ENCODE measurements at regions not wholly inside any gene's neighbourhood (a gene's known extent, or its start where the extent isn't known, plus 50 kb on each side); places are given as distances from the start of the nearest gene placed in this dataset.

DNA sequence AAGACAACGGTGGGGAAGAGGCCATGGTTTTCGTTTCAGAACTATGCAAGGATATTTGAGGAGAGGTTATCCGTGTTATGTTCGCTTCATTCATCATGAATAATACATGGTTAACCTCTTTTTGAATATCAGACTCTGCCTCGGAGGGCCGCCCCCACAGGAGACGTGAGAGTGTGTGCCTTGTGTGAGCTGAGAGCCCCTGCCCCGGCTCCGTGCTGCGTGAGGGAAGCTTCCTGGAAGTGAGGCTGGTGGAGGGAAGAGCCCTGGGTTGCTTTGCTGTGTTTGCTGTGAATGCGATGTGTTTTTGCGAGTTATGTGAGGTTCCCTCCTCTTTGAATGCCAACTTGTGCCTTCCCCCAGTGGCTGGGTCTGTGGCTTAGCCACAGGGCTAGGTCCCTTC is 146.0 kb upstream of the RTL1 start:
- no peak for DNase-seq

DNA sequence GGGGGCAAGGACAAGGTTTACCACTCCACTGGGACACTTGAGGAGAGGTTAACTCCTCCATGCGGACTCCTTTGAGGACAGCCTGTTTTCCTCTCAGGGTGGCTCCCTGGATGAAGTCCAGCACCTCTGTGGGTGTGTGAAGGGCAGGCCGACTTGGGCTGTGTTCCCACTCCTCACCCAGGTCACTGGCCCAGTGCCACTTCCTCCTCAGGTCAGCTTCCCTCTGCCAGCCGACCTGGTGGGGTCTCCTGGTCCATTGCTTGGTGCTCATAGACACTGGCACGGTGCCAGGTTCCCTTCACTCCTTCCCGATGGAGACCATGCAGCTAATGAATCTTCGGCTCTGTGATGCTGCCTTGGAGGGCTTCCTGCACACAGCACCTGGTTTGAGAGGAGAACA is 146.4 kb upstream of the RTL1 start:
- no peak for DNase-seq

DNA sequence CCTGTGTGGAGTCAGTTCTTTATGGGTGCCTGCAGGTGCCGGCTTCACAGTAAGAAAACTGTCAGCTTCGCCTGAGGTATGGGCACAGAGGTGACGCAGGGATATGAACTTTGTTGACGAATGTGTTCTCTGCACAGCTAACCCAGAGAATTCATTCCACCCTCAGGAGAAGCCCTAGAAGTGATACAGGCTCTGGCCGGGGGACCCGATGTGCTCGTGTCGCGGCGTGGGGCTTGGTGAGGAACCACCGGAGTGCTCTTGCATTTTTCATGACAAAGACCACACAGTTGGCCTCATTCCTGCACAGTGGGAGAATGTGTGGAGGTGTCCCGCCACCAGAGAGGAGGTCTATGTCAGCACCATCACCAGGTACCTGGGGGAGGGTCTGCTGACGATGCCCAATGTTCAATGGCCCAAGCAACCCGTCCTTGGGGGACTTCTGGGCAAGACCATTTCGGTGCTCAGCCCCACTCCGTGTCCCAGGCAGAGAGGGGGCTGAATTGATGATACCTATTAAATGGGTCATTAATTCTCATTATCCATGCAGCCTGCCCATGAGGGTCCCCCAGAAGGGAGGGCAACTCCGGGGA is 147.5 kb upstream of the RTL1 start:
- DNase-seq = no peak

DNA sequence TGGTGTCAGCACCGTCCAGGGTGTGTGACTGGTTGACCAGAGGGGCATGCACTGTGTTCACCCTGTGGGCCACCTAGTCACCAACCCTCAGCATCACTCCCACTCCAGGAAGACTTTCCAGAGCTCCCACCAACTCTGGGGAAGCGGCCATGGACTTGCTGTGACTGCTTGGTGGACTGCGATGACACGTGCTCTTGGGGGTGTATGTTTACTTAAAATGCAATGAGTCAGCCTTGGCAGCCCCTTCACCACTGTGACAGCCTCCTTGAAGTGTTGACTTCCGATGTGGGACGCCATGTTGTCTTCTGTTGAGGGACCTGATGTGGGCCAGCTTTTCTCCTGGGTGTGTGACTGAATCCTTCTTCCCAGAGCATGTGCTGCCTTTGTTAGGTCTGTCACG is 151.1 kb upstream of the RTL1 start:
- DNase-seq = no peak

DNA sequence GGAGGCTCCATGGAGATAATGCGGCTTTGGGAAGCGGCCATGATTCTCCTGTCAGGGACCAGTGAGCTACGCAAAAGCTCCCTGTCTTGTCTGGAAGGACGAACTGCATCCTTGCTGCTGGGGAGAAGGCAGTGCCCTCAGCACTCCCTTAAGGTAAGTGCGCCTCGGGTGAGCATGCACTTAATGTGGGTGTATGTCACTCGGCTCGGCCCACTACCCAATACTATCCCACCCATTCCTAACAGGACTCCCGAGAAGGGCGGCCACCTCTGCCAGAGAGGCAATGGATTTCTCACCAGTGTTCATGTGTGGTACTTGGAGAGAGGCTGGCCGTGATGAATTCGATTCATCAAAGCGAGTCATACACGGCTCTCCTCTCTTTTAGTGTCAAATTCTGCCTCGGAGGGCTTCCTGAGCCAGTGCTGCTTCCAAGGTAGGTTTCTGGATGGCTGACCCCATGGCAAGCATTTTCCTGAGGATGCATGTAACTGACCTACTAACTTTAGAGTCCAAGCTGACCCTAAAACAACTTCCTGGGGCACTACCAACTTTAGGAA is 151.7 kb upstream of the RTL1 start:
- DNase-seq = no peak

DNA sequence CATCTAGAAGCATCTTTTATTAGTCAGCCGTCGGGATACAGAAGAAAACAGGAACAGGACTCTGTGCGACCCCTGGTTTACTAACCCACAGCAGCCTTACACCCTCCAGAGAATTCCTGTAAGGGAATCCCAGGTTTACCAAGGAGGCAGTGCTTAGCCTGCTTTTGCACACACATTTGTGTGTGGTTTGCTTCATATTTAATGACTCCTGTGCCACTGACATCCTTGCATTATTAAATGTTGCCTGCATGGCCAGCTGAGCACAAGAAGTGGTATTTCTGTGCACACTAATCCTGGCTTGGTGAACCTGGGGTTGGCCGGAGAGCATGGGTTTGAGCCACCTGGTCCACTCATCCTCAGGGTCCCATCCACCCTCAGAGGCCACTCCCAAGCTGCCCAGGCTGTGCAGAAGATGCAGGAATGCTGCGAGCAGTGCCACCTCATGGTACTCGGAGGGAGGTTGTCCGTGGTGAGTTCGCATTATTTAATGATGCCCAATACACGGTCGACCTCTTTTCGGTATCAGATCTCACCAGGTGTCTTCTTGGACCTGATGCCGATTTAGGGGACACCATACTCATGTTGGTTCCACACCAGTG is 152.4 kb upstream of the RTL1 start:
- DNase-seq = no peak

DNA sequence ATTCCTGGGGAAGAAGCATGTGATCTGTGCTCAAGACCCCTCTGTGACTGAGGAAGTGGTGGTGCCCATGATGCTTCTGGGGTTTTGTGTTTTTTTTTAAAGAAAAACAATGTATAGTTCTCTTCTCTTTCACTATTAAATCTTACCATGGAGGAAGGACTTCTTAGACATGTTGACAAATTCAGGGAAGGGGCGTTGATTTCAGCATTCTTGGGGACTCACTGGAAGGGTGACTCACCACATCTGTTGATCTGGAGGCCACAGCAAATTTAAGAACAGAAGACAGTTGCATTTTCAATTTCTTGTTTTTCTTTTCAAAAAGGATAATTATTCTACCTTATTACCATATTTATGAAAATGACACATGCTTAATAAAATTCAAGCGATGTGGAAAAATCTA is 152.9 kb upstream of the RTL1 start:
- DNase-seq = no peak

DNA sequence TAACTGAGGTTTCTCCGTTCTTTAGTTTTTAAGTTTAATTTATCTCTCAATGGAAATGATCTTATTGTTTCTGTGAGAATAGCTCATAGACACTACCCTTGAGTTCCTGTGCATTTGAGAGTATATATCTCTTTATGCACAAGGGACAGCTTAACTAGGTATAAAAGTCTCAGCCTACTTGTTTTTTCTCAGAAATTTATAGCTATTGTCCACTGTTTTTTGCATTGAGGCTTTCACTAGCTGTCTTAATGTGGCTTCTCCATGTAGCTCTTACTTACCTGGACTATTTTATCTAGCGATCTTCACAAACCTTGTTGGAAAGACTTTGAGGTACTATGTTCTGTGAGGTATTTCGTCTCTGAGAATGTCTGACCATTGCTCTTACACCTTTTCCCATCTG is 153.9 kb upstream of the RTL1 start:
- DNase-seq = no peak

DNA sequence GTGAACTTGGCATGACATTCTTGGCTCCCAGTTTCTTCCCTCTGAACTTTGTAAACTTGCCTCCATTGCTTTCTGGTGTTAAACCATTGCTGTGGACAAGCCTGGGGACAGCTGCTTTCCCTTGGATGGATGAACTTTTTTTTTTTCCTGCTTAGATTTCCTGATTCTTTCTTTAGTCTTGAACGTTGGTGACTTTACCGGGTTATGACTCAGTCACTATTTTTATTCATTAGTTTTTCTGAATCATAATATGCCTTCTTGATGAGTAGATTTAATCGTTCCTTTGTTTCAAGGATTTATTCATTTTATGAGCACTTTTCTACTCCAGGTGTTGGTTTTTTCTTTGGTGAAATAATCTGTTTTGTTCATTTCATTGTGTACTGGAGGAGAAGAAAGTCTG is 155.0 kb upstream of the RTL1 start:
- DNase-seq = no peak

DNA sequence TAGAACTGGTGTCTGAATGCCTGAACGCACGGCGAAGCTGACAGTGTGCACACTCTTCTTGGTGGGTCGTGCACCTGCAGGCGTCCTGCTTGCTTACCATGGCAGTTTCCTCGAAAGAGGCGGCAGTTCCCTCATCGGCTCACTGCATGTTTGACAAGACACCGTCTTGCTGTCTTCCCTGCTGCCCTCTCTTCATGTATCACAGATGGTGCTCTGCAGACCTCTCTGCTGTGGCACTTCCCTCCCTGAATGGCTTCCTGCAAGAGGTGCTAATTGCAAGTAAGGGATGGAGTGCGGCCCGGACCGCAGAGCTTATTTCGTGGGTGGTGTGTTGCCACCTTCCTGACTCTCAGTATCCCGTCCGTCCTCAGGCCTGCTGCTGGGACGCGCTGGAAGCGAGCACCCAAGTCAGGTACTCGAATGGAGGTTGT is 156.7 kb upstream of the RTL1 start:
- no peak for DNase-seq

DNA sequence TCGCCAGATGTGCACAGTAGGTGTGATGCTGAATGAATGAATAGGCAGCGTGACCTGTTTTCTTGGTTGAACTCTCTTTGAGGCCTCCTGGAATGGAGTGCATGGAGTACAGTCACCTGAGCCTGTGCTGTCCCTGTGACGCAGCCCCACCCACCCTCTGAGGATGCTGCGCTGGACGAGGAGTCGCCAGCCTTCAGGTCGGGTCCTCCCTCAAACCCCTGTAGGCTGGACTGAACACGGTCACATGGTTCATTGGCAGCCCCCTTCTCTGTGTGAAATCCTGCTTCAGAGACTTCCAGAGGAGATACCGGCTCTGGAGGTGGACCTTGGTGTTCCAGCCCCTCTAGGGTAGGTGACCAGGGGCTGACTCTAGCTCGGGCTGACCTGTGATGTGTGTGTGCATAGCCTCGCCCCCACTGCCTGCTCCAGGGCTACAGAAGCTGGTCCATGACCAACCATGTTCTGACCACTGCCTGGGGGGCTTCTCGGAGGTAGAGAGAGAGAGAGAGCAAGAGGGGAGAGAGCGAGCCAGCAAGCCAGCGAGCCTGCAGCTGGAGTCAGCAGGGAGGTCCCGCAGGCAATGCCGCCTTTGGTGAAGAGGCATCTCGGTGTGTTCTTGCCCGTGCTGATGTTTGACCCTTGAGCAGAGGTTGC is 158.0 kb upstream of the RTL1 start:
- DNase-seq = no peak

DNA sequence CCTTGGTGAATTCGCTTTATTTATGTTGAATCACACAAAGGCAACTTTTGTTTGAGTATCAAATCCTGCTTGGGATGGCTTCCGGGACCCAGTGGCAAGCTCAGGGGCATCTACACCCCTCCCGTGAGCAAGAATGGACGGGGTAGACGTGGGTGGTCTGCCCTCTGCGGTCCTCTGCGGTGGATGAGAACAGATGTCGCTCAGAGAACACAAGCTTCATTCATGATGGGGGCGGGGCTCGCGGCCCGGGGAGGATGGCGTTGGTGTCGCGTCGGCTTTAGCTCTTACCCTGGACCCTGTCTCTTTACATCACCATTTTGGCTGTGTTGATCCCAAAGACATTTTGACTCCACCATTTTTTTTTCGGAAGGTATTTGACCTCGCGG is 158.5 kb upstream of the RTL1 start:
- DNase-seq = no peak

DNA sequence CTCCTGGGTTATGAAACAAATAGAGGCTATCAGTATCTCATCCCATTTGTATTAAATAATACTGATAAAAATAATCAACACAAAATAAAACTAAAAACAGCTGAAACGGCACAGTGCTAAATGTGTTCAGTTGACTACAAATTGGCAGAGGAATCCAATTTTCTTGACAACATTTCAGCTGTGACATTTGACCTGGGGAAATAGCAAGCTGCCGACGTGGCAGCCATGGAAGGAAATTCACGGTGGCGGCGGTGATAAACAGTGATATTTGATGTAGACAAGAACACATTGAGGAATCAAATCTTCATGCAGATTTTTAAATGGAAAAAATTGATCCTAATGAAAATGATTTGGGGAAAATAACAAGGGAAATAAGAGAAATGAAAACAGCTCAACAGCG is 159.1 kb upstream of the RTL1 start:
- DNase-seq = no peak

DNA sequence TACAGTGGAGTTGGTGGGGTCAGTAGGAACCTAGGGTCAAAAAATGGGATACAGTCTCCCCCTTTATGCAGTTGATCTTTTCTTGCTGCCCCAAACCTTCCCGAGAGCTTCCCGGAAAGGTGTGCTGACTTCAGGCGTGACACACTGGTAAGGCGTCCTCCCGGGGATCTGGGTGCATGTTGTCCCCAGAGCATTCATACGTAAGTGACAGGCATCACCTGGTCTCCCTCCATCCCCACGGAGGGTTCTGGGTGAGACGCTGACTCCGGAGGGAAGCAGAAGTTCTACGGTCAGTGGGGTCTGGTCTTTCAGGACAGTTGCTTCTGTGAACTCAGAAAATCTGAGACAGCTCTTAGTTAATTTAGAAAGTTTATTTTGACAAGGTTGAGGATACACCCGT is 159.6 kb upstream of the RTL1 start:
- DNase-seq = no peak

DNA sequence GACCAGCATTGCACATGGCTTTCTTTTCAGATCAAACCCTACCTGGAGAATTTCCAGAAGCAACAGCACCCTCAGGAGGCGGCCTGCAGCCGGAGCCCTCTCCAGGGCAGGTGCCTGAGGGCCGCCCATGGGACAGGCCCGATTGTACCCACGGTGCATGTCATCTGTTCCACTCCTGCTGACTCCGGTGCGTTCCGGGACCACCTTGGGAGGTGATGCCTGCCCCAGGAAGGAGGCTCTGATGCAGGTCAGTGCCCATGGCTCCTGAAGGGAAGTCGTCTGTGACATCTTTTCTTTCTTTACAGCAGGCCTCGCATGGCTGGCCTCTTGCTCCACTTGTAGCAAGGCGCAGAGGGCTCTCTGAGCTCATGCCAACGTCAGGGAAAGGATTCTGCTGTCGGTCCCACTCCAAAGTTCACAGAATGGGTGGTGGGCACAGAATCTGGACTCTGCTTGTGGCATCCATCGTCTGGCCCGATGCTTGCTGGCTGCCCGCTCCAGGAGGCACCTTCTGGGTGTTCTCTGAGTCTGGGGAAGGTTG is 160.7 kb upstream of the RTL1 start:
- DNase-seq = no peak

DNA sequence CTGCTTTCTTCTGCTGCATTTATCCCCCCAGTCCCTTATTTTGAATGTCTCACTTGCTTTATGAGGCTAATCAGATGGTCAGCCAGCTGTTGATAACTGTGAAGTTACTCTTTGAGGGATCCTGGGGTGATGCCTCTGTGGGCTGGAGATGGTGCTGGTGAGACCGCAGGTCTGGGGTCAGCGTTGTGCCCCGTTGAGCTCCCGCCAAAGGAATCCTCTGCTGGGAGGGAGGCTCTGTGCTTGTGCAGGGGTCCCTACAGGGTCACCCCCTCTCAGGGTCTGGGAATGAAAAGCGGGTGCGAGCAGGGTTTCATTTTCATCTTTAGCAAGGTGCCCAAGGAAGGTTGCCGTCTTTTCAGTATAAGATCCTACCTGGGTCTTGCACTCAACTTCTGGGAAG is 161.2 kb upstream of the RTL1 start:
- DNase-seq = no peak

DNA sequence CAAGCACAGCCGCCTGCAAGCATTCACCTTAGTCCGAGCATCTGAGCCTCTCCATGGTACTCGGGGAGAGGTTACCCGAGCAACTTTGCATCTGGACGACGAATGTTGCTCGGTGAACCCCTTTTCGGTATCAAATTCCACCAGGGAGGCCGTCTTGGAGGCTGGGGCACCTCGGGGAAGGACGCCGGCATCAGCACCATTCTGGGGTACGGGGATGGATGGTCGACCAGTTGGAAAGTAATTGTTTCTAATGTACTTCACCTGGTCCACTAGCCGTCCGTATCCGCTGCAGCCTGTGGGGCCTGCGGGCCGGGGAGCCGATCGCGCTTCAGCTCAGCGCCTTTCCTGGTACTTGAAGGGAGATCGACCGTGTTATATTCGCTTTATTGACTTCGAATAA is 161.7 kb upstream of the RTL1 start:
- no peak for DNase-seq

DNA sequence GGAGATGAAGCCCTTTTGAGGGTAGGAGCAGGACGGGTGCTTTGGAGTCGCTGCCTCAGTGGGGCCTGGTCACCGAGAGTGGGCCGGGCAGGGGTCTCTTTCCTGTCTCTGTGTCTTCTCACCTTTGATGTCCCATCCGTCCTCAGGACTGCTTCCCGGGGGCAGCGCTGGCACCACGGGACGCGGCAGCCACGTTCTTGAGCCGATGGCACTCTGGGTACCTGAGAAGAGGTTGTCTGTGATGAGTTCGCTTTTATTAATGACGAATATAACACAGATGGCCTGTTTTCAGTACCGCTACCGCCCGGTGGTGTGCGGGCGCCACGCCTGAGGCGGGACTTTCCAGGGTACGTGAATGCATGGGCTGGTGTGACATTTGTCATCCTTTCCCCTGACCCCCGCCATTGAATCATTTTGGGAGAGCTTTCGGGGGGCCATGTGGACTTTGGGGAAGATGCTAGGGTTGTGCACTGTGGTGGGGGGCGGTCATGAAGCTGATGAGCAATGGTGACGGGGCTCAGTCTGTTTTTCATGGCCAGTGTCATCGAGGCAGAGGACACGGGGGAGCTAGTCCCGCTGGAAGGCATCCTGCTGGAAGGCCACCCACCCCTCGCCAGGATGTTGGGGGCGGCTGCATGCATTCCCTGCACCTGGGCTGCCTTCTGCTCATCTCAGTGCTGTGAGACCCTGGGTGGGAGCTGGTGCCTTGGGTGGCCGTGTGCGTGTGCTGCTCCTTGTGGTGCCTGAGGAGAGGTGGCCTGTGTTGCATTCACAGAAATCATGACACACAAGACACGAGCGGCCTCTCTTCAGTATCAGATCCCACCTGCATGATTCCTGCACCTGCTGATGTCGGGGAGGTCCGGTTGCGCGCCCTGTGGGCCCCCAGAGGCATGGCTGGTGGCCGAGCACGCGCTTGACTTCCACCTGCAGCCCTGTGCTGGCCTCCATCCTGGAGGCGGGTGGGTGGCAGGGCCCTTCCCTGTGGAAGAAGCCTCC is 162.5 kb upstream of the RTL1 start:
- no peak for DNase-seq

DNA sequence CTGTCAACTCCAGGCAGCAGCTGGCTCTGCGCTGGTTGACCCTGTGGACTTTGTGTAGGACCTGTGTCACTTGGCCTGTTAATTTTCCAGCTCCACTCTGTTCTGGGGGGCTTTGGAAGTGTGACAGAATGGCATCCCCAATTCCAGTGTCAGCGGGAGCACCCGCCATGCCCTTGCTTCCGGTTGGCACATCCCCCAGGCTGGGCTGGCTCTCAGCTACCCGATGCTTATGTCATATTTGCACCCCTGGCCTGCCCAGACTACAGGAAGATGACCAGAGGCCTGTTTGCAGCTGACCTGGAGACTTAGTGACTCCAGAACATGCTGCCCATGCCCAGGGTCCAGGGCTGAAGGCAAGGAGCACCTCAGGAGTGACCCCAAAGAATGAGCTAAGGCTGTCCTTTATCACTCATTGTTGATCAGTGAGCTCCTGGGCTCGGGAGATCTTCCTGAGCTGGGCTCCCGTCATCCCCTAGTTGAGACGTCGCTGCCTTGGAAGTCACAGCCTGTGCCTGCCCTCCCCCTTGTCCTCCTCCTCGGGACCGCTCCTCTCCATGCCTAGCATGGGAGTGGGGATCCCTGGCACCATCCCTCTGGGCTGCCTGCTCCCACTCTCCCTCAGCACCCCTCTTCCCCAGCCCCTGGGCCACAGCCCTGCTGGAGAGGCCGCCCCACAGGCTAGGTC is 163.4 kb upstream of the RTL1 start:
- DNase-seq = no peak

DNA sequence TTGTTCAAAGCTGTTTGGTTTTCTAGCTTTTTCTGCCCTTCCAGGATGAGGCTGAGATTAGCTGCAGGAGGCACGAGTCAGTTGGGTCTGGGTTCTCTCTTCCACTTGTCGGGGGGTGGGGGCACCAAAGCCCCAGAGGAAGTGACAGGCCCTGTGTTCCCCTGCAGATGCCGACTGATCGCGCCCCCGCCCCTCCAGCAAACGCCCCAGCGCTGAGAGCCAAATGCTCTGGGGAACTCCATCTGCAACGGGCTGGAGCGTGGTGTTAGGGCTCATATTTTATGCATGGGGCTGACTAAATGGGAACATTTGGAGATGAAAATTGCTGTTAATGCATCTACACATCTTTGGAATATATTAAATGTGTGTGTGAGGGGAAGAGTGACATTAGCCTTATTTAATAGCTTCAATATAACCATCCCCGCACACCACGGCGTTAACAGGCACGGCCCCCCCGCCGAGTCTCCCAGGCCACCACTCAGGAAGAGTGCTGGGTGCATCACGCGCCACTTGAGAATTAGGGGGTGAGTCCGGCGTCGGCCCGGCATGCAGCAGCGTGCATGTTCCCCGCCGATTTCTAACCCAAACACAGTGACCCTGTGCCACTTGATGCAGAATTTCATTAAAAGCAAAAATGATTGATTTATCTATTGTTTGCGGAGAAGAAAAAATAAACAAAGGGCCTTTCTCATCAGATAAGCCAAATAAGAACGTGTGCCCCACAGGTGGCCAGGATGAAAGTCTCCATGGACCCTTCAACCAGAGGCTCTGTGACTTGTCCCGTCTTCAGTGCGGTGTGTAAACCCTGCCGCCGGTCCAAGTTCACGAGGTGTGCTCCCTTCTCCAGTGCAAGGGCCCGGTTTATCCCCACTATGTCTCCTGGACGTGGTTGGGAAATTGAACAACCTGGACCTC is 165.0 kb upstream of the RTL1 start:
- DNase-seq = no peak

DNA sequence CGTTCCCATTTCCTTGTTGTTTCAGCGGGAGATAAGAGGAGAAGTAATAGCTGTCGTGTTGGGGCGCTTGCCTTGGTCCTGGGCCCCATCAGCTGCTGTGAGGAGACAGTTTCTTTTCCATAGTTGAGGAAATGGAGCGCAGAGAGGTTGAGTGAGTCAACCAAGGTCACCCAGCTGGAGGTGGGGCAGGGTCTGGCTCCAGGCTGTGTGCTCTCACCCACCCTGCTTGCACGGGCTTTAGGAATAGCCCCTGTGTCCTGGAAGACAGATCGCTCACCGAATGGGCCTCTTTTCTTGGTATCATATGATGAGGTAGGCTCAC is 165.7 kb upstream of the RTL1 start:
- DNase-seq = no peak
